H9 (cell line): ENCODE measurements at regions not wholly inside any gene's neighbourhood (a gene's known extent, or its start where the extent isn't known, plus 50 kb on each side); places are given as distances from the start of the nearest gene placed in this dataset.

ENCODE experiments used
- DNase-seq: peaks from one replicate; pipeline ENCODE4 v3.0.0-alpha.2; 2017
- H2AFZ ChIP-seq: one replicate; pipeline ENCODE4 v1.6.1; 2013; ENCODE audit warnings: mild to moderate bottlenecking, low read length, control low read depth, moderate library complexity
- H2AK5ac ChIP-seq: 2 replicates; pipeline ENCODE4 v1.6.1; 2013; ENCODE audit warnings: low read length, control low read depth, mixed read lengths; ENCODE audit not compliant: insufficient read length
- H2BK120ac ChIP-seq: one replicate; pipeline ENCODE4 v1.6.1; 2013; ENCODE audit warnings: low read depth, mild to moderate bottlenecking, low read length, control low read depth, inconsistent platforms; ENCODE audit not compliant: poor library complexity, severe bottlenecking
- H2BK12ac ChIP-seq: 2 replicates; pipeline ENCODE4 v1.6.1; 2013; ENCODE audit warnings: low read length, control low read depth, mixed read lengths, low read depth; ENCODE audit not compliant: insufficient read length
- H2BK15ac ChIP-seq: 2 replicates; pipeline ENCODE4 v1.6.1; 2013; ENCODE audit warnings: low read depth, low read length, control low read depth
- H2BK20ac ChIP-seq: one replicate; pipeline ENCODE4 v1.6.1; 2013; ENCODE audit warnings: low read depth, mild to moderate bottlenecking, low read length, control low read depth, inconsistent platforms; ENCODE audit not compliant: poor library complexity, severe bottlenecking
- H2BK5ac ChIP-seq: 2 replicates; pipeline ENCODE4 v1.6.1; 2013; ENCODE audit warnings: low read length, control low read depth, mixed read lengths; ENCODE audit not compliant: insufficient read length
- H3K14ac ChIP-seq: 2 replicates; pipeline ENCODE4 v1.6.1; 2013; ENCODE audit warnings: low read length, control low read depth; ENCODE audit not compliant: insufficient read depth
- H3K18ac ChIP-seq: 2 replicates; pipeline ENCODE4 v1.6.1; 2013; ENCODE audit warnings: low read depth, mild to moderate bottlenecking, mixed read lengths, low read length, control low read depth; ENCODE audit not compliant: insufficient read length
- H3K23ac ChIP-seq: 2 replicates; pipeline ENCODE4 v1.6.1; 2013; ENCODE audit warnings: low read length, control low read depth, mixed read lengths, low read depth; ENCODE audit not compliant: insufficient read length
- H3K23me2 ChIP-seq: 2 replicates; pipeline ENCODE4 v1.6.1; 2013; ENCODE audit warnings: low read depth, mild to moderate bottlenecking, mixed read lengths, low read length, control low read depth; ENCODE audit not compliant: insufficient read length, poor library complexity, severe bottlenecking
- H3K27ac ChIP-seq: 2 replicates; pipeline ENCODE4 v1.5.1; 2013; ENCODE audit warnings: low read length, control low read depth, mixed read lengths, low read depth; ENCODE audit not compliant: insufficient read length
- H3K27me3 ChIP-seq: 2 replicates; pipeline ENCODE4 v1.6.1; 2013; ENCODE audit warnings: low read length, control low read depth, inconsistent platforms; ENCODE audit not compliant: insufficient read depth
- H3K4ac ChIP-seq: 2 replicates; pipeline ENCODE4 v1.6.1; 2013; ENCODE audit warnings: low read depth, mild to moderate bottlenecking, control low read depth, inconsistent platforms, low read length, moderate library complexity
- H3K4me1 ChIP-seq: 2 replicates; pipeline ENCODE4 v1.6.1; 2013; ENCODE audit warnings: low read length, control low read depth, inconsistent platforms; ENCODE audit not compliant: insufficient read depth
- H3K4me2 ChIP-seq: 2 replicates; pipeline ENCODE4 v1.6.1; 2013; ENCODE audit warnings: low read length, control low read depth, mixed read lengths; ENCODE audit not compliant: insufficient read length, insufficient read depth
- H3K56ac ChIP-seq: 2 replicates; pipeline ENCODE4 v1.6.1; 2013; ENCODE audit warnings: low read depth, mild to moderate bottlenecking, mixed read lengths, low read length, control low read depth; ENCODE audit not compliant: insufficient read length
- H3K79me1 ChIP-seq: 2 replicates; pipeline ENCODE4 v1.6.1; 2013; ENCODE audit warnings: low read depth, mild to moderate bottlenecking, moderate library complexity, low read length, control low read depth, inconsistent platforms; ENCODE audit not compliant: insufficient read depth, poor library complexity, severe bottlenecking
- H3K79me2 ChIP-seq: 2 replicates; pipeline ENCODE4 v1.6.1; 2013; ENCODE audit warnings: low read length, control low read depth, inconsistent platforms; ENCODE audit not compliant: insufficient read depth
- H3K9ac ChIP-seq: 2 replicates; pipeline ENCODE4 v1.6.1; 2013; ENCODE audit warnings: low read length, control low read depth, mixed read lengths; ENCODE audit not compliant: insufficient read length; ENCODE audit errors: extremely low read depth
- H3K9me3 ChIP-seq: one replicate; pipeline ENCODE4 v1.6.1; 2013; ENCODE audit warnings: low read depth, low read length, inconsistent platforms; ENCODE audit not compliant: control insufficient read depth
- H3T11ph ChIP-seq: one replicate; pipeline ENCODE4 v1.6.1; 2013; ENCODE audit warnings: mild to moderate bottlenecking, low read length, control low read depth, inconsistent platforms
- H4K20me1 ChIP-seq: one replicate; pipeline ENCODE4 v1.6.1; 2013; ENCODE audit not compliant: control insufficient read depth, insufficient read length, insufficient read depth
- H4K5ac ChIP-seq: 2 replicates; pipeline ENCODE4 v1.6.1; 2013; ENCODE audit warnings: low read depth, mild to moderate bottlenecking, mixed read lengths, low read length, control low read depth; ENCODE audit not compliant: insufficient read length
- H4K8ac ChIP-seq: replicated peaks from 2 replicates; pipeline ENCODE4 v1.6.1; 2013; ENCODE audit warnings: low read length, control low read depth, mixed read lengths, low read depth; ENCODE audit not compliant: insufficient read length
- H4K91ac ChIP-seq: 2 replicates; pipeline ENCODE4 v1.6.1; 2013; ENCODE audit warnings: low read depth, mild to moderate bottlenecking, moderate library complexity, mixed read lengths, low read length, control low read depth; ENCODE audit not compliant: insufficient read length
- H3K27ac Mint-ChIP-seq, 3 experiments: 2 replicates in 2 of 3; 3 replicates in 1 of 3; pipeline ENCODE4 v1.8.0; 2020 to 2021; ENCODE audit warnings: mixed read lengths in 3 of 3, mild to moderate bottlenecking in 1 of 3, moderate library complexity in 1 of 3
- H3K27me3 Mint-ChIP-seq: 2 replicates; pipeline ENCODE4 v1.8.0; 2021; ENCODE audit warnings: low read depth, mild to moderate bottlenecking, moderate library complexity, mixed read lengths
- H3K36me3 Mint-ChIP-seq, 3 experiments: 2 replicates in 2 of 3; 3 replicates in 1 of 3; pipeline ENCODE4 v1.8.0; 2020 to 2021; ENCODE audit warnings: low read depth in 3 of 3, mixed read lengths in 3 of 3; ENCODE audit not compliant: insufficient read depth in 1 of 3
- H3K4me1 Mint-ChIP-seq, 2 experiments: 2 replicates each; pipeline ENCODE4 v1.8.0; 2020; ENCODE audit warnings: mixed read lengths in 2 of 2
- H3K4me3 Mint-ChIP-seq, 2 experiments: 2 replicates in 1 of 2; 3 replicates in 1 of 2; pipeline ENCODE4 v1.8.0; 2020 to 2021; ENCODE audit warnings: mild to moderate bottlenecking in 2 of 2, mixed read lengths in 2 of 2, moderate library complexity in 1 of 2
- H3K9me3 Mint-ChIP-seq, 2 experiments: 2 replicates in 1 of 2; 3 replicates in 1 of 2; pipeline ENCODE4 v1.8.0; 2020; ENCODE audit warnings: mild to moderate bottlenecking in 2 of 2, mixed read lengths in 2 of 2, moderate library complexity in 1 of 2
- CTCF ChIP-seq: fragments of 200-600 bp; sonication (generic); conservative IDR thresholded peaks from 3 replicates; pipeline ENCODE4 v1.8.0; 2021; ENCODE audit warnings: antibody characterized with exemption, mild to moderate bottlenecking
- WGBS: extraction: QIAGEN DNeasy Blood & Tissue Kit; methylation state at CpG from one replicate; pipeline ENCODE4 v1.1.7; 2013; ENCODE audit warnings: missing lambda C conversion rate, low lambda C conversion rate, mixed read lengths; ENCODE audit not compliant: insufficient read length; ENCODE audit errors: extremely low coverage; 5-methylcytosine and 5-hydroxymethylcytosine counted together

GRCh38 chr18:45260125-45260524 is 355.2 kb upstream of the SLC14A2 start:
- H4K91ac ChIP-seq, result no peak overlapping the region
- H2AFZ ChIP-seq, result no peak overlapping the region
- H3K27me3 ChIP-seq, result no peaks in the 10 kb centered on the region
- no peak overlapping the region for H2BK20ac ChIP-seq
- H3K4ac ChIP-seq, result no peak overlapping the region
- no peaks in the 10 kb centered on the region for H3K4me1 ChIP-seq
- no peak overlapping the region for H3K27ac ChIP-seq
- no peak for TF ChIP-seq CTCF
- H3K79me2 ChIP-seq, result no peaks in the 10 kb centered on the region
- H4K5ac ChIP-seq, result no peak overlapping the region
- H3K56ac ChIP-seq, result no peak overlapping the region
- no peaks in the 10 kb centered on the region for H3K79me1 ChIP-seq
- no peaks in the 10 kb centered on the region for H3K9me3 ChIP-seq
- no peak overlapping the region for H3K23ac ChIP-seq
- H3K4me3 Mint-ChIP-seq, result no peak overlapping the region
- no peaks in the 10 kb centered on the region for H3K27me3 Mint-ChIP-seq
- H3K14ac ChIP-seq, result no peak overlapping the region
- no CpG with 5 or more reads among the region's 1 CpG for WGBS
- no peak overlapping the region for H3K4me2 ChIP-seq
- H3K9me3 Mint-ChIP-seq, result no peaks in the 10 kb centered on the region; a peak in 1 of 5 replicates
- DNase-seq, result no peak
- no peak overlapping the region for H2BK12ac ChIP-seq
- H3K36me3 Mint-ChIP-seq, result no peaks in the 10 kb centered on the region
- H4K20me1 ChIP-seq, result no peaks in the 10 kb centered on the region
- no peaks in the 10 kb centered on the region for H3K23me2 ChIP-seq
- no peak overlapping the region for H2BK15ac ChIP-seq
- no peak overlapping the region for H3T11ph ChIP-seq
- H3K9ac ChIP-seq, result no peak overlapping the region
- no peak overlapping the region for H2BK120ac ChIP-seq
- H2BK5ac ChIP-seq, result no peak overlapping the region
- H3K27ac Mint-ChIP-seq, result no peak overlapping the region
- H4K8ac ChIP-seq, result no peak overlapping the region
- no peak overlapping the region for H2AK5ac ChIP-seq
- no peak overlapping the region for H3K18ac ChIP-seq
- H3K4me1 Mint-ChIP-seq, result peaks cover 2% of the 10 kb centered on the region in 2 experiments; a peak in 3 of 4 replicates
